GM23248 (cell line): ENCODE measurements at regions not wholly inside any gene's neighbourhood (a gene's known extent, or its start where the extent isn't known, plus 50 kb on each side); places are given as distances from the start of the nearest gene placed in this dataset.
"Not testable (repeated sequence)": the region's sequence is repeated elsewhere in the genome, so short reads cannot be mapped to it uniquely, and the experiment has no call there.

Experiments used
- DNase-seq: peaks from one replicate; pipeline ENCODE4 v3.0.0-alpha.2; 2015
- H2AFZ ChIP-seq: fragments of 200-600 bp; sonication (generic); 2 replicates; pipeline ENCODE4 v1.6.1; 2016; ENCODE audit warnings: antibody characterized with exemption
- H3F3A ChIP-seq: fragments of 200-600 bp; sonication (generic); 2 replicates; pipeline ENCODE4 v1.6.1; 2016; ENCODE audit warnings: mild to moderate bottlenecking, antibody characterized with exemption, mixed run types; ENCODE audit not compliant: insufficient read depth
- H3K27ac ChIP-seq: fragments of 200-600 bp; sonication (generic); 2 replicates; pipeline ENCODE4 v1.5.1; 2016; ENCODE audit warnings: mild to moderate bottlenecking
- H3K27me3 ChIP-seq: fragments of 200-600 bp; sonication (generic); replicated peaks from 2 replicates; pipeline ENCODE4 v1.6.1; 2016; ENCODE audit warnings: mild to moderate bottlenecking; ENCODE audit not compliant: insufficient read depth
- H3K36me3 ChIP-seq: fragments of 200-600 bp; sonication (generic); 2 replicates; pipeline ENCODE4 v1.6.1; 2016; ENCODE audit warnings: low read depth, mild to moderate bottlenecking
- H3K4me1 ChIP-seq: fragments of 200-600 bp; sonication (generic); 2 replicates; pipeline ENCODE4 v1.6.1; 2016; ENCODE audit warnings: mild to moderate bottlenecking; ENCODE audit not compliant: insufficient read depth
- H3K4me2 ChIP-seq: fragments of 200-600 bp; sonication (generic); one replicate; pipeline ENCODE4 v1.6.1; 2016; ENCODE audit warnings: mild to moderate bottlenecking; ENCODE audit not compliant: unreplicated experiment
- H3K4me3 ChIP-seq: fragments of 200-600 bp; sonication (generic); 2 replicates; pipeline ENCODE4 v1.5.1; 2016; ENCODE audit warnings: mild to moderate bottlenecking
- H3K79me2 ChIP-seq: fragments of 200-600 bp; sonication (generic); 2 replicates; pipeline ENCODE4 v1.6.1; 2016; ENCODE audit warnings: mild to moderate bottlenecking; ENCODE audit not compliant: insufficient read depth
- H3K9ac ChIP-seq: fragments of 200-600 bp; sonication (generic); 2 replicates; pipeline ENCODE4 v1.6.1; 2016; ENCODE audit warnings: mild to moderate bottlenecking
- H3K9me2 ChIP-seq: fragments of 200-600 bp; sonication (generic); 2 replicates; pipeline ENCODE4 v1.6.1; 2016; ENCODE audit warnings: mixed run types, mild to moderate bottlenecking, moderate library complexity; ENCODE audit not compliant: insufficient read depth
- H3K9me3 ChIP-seq: fragments of 200-600 bp; sonication (generic); one replicate; pipeline ENCODE4 v1.6.1; 2017; ENCODE audit warnings: low read depth
- H4K20me1 ChIP-seq: fragments of 200-600 bp; sonication (generic); 2 replicates; pipeline ENCODE4 v1.6.0; 2016; ENCODE audit not compliant: insufficient read depth
- EZH2 ChIP-seq: fragments of 200-600 bp; sonication (generic); IDR thresholded peaks from 2 replicates; pipeline ENCODE4 v1.6.1; 2018; ENCODE audit warnings: antibody characterized with exemption, mild to moderate bottlenecking; ENCODE audit not compliant: insufficient read depth, poor library complexity, severe bottlenecking
- EZH2phosphoT487 ChIP-seq: fragments of 200-600 bp; sonication (generic); IDR thresholded peaks from 2 replicates; pipeline ENCODE4 v1.6.1; 2018; ENCODE audit warnings: antibody characterized with exemption, moderate library complexity, mild to moderate bottlenecking, low read depth; ENCODE audit not compliant: insufficient read depth
- WGBS, 2 experiments: methylation state at CpG; one replicate each; pipeline ENCODE4 v1.1.6; 2015 to 2017; ENCODE audit warnings: low lambda C conversion rate in 2 of 2, low coverage in 1 of 2; ENCODE audit errors: missing lambda C conversion rate in 2 of 2; 5-methylcytosine and 5-hydroxymethylcytosine counted together
- in situ Hi-C: fragments of 300-500 bp; cut with MboI; formaldehyde crosslinking; loops from 2 replicates; pipeline ENCODE4 v1.15.0; 2020

DNA sequence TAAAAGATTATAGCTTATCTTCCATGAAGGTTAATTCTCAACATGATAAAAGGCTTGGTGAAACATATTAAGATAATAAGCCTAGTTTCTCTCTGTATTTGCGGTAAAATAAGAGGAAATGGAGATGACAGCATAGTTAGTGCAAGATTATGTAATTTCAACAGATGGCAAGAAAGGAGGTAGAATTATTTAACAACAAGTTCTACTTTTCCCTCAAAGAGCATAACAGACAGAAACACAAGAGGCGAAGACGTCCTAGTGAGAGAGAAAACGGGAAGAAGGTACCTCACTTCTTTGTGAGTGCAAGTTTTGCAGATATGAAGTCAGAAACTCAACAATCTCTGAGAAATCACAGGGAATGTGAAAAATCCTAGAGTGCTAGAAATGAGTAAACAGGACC is 144.8 kb upstream of the ADCY2 start:
- in situ Hi-C loops, result loop anchor here (10.0 to 25.0 kb wide), 2 partner anchors 136 to 494 kb away; partner anchors contain the start of gene ADCY2
- H3K9ac ChIP-seq, result no peak overlapping the region
- H3K4me1 ChIP-seq, result no peaks in the 10 kb centered on the region
- no peak overlapping the region for H2AFZ ChIP-seq
- no peaks in the 10 kb centered on the region for H3K79me2 ChIP-seq
- H3K9me3 ChIP-seq, result no peaks in the 10 kb centered on the region
- no peaks in the 10 kb centered on the region for H3K9me2 ChIP-seq
- TF ChIP-seq EZH2phosphoT487 (no peak), EZH2 (no peak)
- no peak overlapping the region for H3K4me2 ChIP-seq
- H3K27ac ChIP-seq, result no peak overlapping the region
- H3F3A ChIP-seq, result no peaks in the 10 kb centered on the region
- WGBS, 2 experiments, result 47 to 61% methylated on average over 4 of the region's 4 CpGs
- H3K4me3 ChIP-seq, result no peak overlapping the region
- no peaks in the 10 kb centered on the region for H3K36me3 ChIP-seq
- no peaks in the 10 kb centered on the region for H4K20me1 ChIP-seq
- DNase-seq, result no peak
- no peaks in the 10 kb centered on the region for H3K27me3 ChIP-seq

DNA sequence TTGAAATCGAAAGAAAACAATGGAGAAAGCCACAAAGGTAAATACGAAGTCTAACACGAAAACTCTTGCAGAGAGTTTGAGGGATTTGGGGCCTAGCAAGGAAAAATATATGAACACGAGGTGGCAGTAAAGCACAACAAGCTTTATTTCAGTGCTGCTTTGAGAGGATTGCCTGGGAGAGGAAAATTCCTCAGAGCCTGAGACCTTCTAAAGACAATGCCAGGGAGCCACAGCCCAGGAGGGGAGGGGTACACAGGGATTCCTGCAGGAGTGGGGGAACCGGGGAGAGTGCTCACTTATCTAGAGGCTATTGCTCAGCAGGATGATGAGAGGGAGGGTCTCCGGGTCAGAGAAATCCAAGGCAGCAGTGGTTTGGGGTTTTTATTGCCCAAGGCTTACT is 134.9 kb upstream of the ADCY2 start:
- no peaks in the 10 kb centered on the region for H3K9me2 ChIP-seq
- TF ChIP-seq EZH2 (no peak), EZH2phosphoT487 (no peak)
- in situ Hi-C loops, result loop anchor here (25.0 kb wide), 1 partner anchor 126 kb away; the partner anchor contains the start of gene ADCY2
- H4K20me1 ChIP-seq, result no peaks in the 10 kb centered on the region
- H2AFZ ChIP-seq, result no peak overlapping the region
- whole genome bisulfite sequencing, 2 experiments, result 18 to 19% methylated on average over 6 of the region's 6 CpGs
- no peak overlapping the region for H3K4me2 ChIP-seq
- DNase-seq, result peak; percentile 72
- no peaks in the 10 kb centered on the region for H3F3A ChIP-seq
- H3K9ac ChIP-seq, result no peak overlapping the region
- H3K79me2 ChIP-seq, result no peaks in the 10 kb centered on the region
- no peaks in the 10 kb centered on the region for H3K9me3 ChIP-seq
- no peak overlapping the region for H3K4me3 ChIP-seq
- H3K27me3 ChIP-seq, result no peaks in the 10 kb centered on the region
- no peak overlapping the region for H3K27ac ChIP-seq
- H3K4me1 ChIP-seq, result no peaks in the 10 kb centered on the region
- no peaks in the 10 kb centered on the region for H3K36me3 ChIP-seq

DNA sequence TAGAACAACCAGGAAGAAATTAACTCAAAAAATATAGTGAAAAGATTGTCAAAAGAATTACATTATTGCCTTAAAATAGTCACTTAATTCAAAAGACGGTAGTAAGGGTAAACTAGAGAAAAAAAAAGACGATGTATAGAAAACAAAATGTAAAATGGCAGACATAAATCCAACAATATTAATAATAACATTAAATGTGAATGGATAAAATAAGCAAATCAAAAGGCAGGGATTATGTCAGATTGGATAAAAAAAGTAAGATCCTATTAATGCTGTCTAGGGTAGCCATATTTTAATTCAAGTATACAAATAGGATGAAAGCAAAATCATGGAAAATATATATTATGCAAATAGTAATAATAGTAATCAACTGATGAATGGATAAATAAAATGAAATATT is 134.0 kb upstream of the ADCY2 start:
- Histone ChIP-seq H3K9ac (no peak overlapping the region), H3K4me1 (no peaks in the 10 kb centered on the region), H3K27me3 (no peaks in the 10 kb centered on the region), H3K36me3 (no peaks in the 10 kb centered on the region), H2AFZ (no peak overlapping the region), H3K79me2 (no peaks in the 10 kb centered on the region), H3K4me2 (no peak overlapping the region), H3K9me2 (no peaks in the 10 kb centered on the region), H4K20me1 (no peaks in the 10 kb centered on the region), H3K27ac (no peak overlapping the region), H3F3A (no peaks in the 10 kb centered on the region), H3K4me3 (no peak overlapping the region), H3K9me3 (no peaks in the 10 kb centered on the region)
- in situ Hi-C loops, result loop anchor here (25.0 kb wide), 1 partner anchor 125 kb away; the partner anchor contains the start of gene ADCY2
- no peak for DNase-seq
- TF ChIP-seq EZH2phosphoT487, result no peak
- no peak for TF ChIP-seq EZH2
- 51 to 53% methylated on average over 2 of the region's 2 CpGs for WGBS, 2 experiments

DNA sequence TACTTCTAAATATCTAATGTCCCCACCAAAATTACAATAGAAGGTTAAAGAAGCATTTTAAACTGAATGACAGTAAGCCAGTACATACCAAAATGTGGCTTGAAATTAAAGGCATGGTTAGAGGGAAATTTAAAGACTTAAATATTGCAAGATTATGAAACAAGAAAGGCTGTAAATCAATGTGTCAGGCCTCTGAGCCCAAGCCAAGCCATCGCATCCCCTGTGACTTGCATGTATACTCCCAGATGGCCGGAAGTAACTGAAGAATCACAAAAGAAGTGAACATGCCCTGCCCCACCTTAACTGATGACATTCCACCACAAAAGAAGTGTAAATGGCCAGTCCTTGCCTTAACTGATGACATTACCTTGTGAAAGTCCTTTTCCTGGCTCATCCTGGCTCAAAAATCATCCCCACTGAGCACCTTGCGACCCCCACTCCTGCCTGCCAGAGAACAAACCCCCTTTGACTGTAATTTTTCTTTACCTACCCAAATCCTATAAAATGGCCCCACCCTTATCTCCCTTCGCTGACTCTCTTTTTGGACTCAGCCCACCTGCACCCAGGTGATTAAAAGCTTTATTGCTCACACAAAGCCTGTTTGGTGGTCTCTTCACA is 132.4 kb upstream of the ADCY2 start:
- in situ Hi-C loops, result loop anchor here (25.0 kb wide), 1 partner anchor 124 kb away; the partner anchor contains the start of gene ADCY2
- not testable (repeated sequence) for H4K20me1 ChIP-seq, H3K4me1 ChIP-seq, H3K4me3 ChIP-seq, H2AFZ ChIP-seq, DNase-seq, H3K79me2 ChIP-seq, H3F3A ChIP-seq, H3K9me3 ChIP-seq, H3K27me3 ChIP-seq, H3K36me3 ChIP-seq, H3K4me2 ChIP-seq, H3K9me2 ChIP-seq, H3K27ac ChIP-seq, H3K9ac ChIP-seq
- WGBS, 2 experiments, result 46 to 55% methylated on average over 4 of the region's 4 CpGs

DNA sequence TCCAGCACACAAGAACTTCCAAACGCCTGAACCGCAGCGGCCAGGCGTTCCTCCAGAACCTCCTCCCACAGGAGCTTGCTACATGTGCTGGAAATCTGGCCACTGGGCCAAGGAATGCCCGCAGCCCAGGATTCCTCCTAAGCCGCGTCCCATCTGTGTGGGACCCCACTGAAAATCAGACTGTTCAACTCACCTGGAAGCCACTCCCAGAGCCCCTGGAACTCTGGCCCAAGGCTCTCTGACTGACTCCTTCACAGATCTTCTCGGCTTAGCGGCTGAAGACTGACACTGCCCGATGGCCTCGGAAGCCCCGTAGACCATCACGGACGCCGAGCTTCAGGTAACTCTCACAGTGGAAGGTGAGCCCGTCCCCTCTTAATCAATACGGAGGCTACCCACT is 130.2 kb upstream of the ADCY2 start:
- H3K4me3 ChIP-seq, H3K4me2 ChIP-seq, H3K36me3 ChIP-seq, H3F3A ChIP-seq, H2AFZ ChIP-seq, H4K20me1 ChIP-seq, H3K27me3 ChIP-seq, H3K9ac ChIP-seq, H3K79me2 ChIP-seq, H3K27ac ChIP-seq, DNase-seq, H3K9me3 ChIP-seq, H3K4me1 ChIP-seq, H3K9me2 ChIP-seq: not testable (repeated sequence)
- WGBS, 2 experiments, result 79 to 84% methylated on average over 14 to 17 of the region's 17 CpGs
- in situ Hi-C loops, result loop anchor here (25.0 kb wide), 1 partner anchor 122 kb away; the partner anchor contains the start of gene ADCY2

DNA sequence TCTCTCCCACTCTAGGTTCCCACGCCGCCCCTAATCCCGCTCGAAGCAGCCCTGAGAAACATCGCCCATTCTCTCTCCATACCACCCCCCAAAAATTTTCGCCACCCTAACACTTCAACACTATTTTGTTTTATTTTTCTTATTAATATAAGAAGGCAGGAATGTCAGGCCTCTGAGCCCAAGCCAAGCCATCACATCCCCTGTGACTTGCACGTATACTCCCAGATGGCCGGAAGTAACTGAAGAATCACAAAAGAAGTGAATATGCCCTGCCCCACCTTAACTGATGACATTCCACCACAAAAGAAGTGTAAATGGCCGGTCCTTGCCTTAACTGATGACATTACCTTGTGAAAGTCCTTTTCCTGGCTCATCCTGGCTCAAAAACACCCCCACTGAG is 127.2 kb upstream of the ADCY2 start:
- not testable (repeated sequence) for H3K9ac ChIP-seq, DNase-seq, H2AFZ ChIP-seq, H3F3A ChIP-seq, H3K4me3 ChIP-seq, H3K9me2 ChIP-seq, H3K4me1 ChIP-seq, H3K4me2 ChIP-seq, H4K20me1 ChIP-seq, H3K79me2 ChIP-seq, H3K9me3 ChIP-seq, H3K27ac ChIP-seq, H3K36me3 ChIP-seq, H3K27me3 ChIP-seq
- in situ Hi-C loops, result loop anchor here (25.0 kb wide), 1 partner anchor 119 kb away; the partner anchor contains the start of gene ADCY2
- 67 to 69% methylated on average over 5 to 9 of the region's 9 CpGs for WGBS, 2 experiments
